Loucy (cell line): ENCODE measurements at regions not wholly inside any gene's neighbourhood (a gene's known extent, or its start where the extent isn't known, plus 50 kb on each side); places are given as distances from the start of the nearest gene placed in this dataset.

ENCODE experiments used
- H2AFZ ChIP-seq: fragments of 200-600 bp; sonication (generic); 2 replicates; pipeline ENCODE4 v1.6.0; 2016; ENCODE audit warnings: antibody characterized with exemption, mild to moderate bottlenecking, low read length, moderate library complexity
- H3F3A ChIP-seq: fragments of 200-600 bp; 2 replicates; pipeline ENCODE4 v1.6.0; 2016; ENCODE audit warnings: antibody characterized with exemption, low read depth, mild to moderate bottlenecking
- H3K27me3 ChIP-seq: fragments of 200-600 bp; sonication (generic); 2 replicates; pipeline ENCODE4 v1.6.1; 2014; ENCODE audit warnings: low read length, mild to moderate bottlenecking; ENCODE audit not compliant: insufficient read depth, poor library complexity, severe bottlenecking
- H3K36me3 ChIP-seq: fragments of 200-600 bp; sonication (generic); 2 replicates; pipeline ENCODE4 v1.6.1; 2016; ENCODE audit warnings: low read length; ENCODE audit not compliant: insufficient read depth
- H3K4me1 ChIP-seq: fragments of 200-600 bp; sonication (generic); 2 replicates; pipeline ENCODE4 v1.5.1; 2014; ENCODE audit warnings: low read length, mild to moderate bottlenecking; ENCODE audit not compliant: insufficient read depth, poor library complexity, severe bottlenecking
- H3K4me2 ChIP-seq: fragments of 200-600 bp; sonication (generic); 2 replicates; pipeline ENCODE4 v1.6.0; 2014; ENCODE audit warnings: antibody characterized with exemption, low read length, low read depth, mild to moderate bottlenecking; ENCODE audit not compliant: poor library complexity, severe bottlenecking
- H3K4me3 ChIP-seq: fragments of 200-600 bp; sonication (generic); 2 replicates; pipeline ENCODE4 v1.5.1; 2014; ENCODE audit warnings: low read length, mild to moderate bottlenecking, mixed read lengths; ENCODE audit not compliant: poor library complexity, severe bottlenecking
- H3K79me2 ChIP-seq: fragments of 200-600 bp; sonication (generic); 2 replicates; pipeline ENCODE4 v1.6.1; 2014; ENCODE audit warnings: low read length; ENCODE audit not compliant: insufficient read depth
- H3K9ac ChIP-seq: fragments of 200-600 bp; sonication (generic); 2 replicates; pipeline ENCODE4 v1.6.0; 2014; ENCODE audit warnings: mild to moderate bottlenecking, low read depth, low read length, moderate library complexity; ENCODE audit not compliant: poor library complexity, severe bottlenecking
- H3K9me2 ChIP-seq: fragments of 200-600 bp; sonication (generic); replicated peaks from 2 replicates; pipeline ENCODE4 v1.6.1; 2016; ENCODE audit warnings: low read depth, low read length, mixed read lengths
- H3K9me3 ChIP-seq: fragments of 200-600 bp; sonication (generic); 2 replicates; pipeline ENCODE4 v1.6.1; 2014; ENCODE audit warnings: mild to moderate bottlenecking, antibody characterized with exemption, low read length, low read depth; ENCODE audit not compliant: insufficient read depth
- H4K20me1 ChIP-seq: fragments of 200-600 bp; sonication (generic); 2 replicates; pipeline ENCODE4 v1.6.0; 2014; ENCODE audit warnings: antibody characterized with exemption, low read length, mild to moderate bottlenecking; ENCODE audit not compliant: insufficient read depth, poor library complexity, severe bottlenecking
- CTCF ChIP-seq: fragments of 200-600 bp; sonication (generic); conservative IDR thresholded peaks from 2 replicates; pipeline ENCODE4 v1.5.1; 2014; ENCODE audit warnings: mild to moderate bottlenecking, antibody characterized with exemption, low read length
- EZH2phosphoT487 ChIP-seq: fragments of 200-600 bp; IDR thresholded peaks from 2 replicates; pipeline ENCODE4 v1.6.1; 2018; ENCODE audit warnings: antibody characterized with exemption, mild to moderate bottlenecking, moderate library complexity, borderline replicate concordance

GRCh38 chr13:28552288-28552687 is 57.4 kb upstream of the FLT1 start:
- no peaks in the 10 kb centered on the region for H3K9me2 ChIP-seq
- no peak overlapping the region for H2AFZ ChIP-seq
- H3K9me3 ChIP-seq: no peaks in the 10 kb centered on the region
- no peak overlapping the region for H3K4me3 ChIP-seq
- H3F3A ChIP-seq: no peaks in the 10 kb centered on the region
- no peak overlapping the region for H3K9ac ChIP-seq
- no peaks in the 10 kb centered on the region for H3K27me3 ChIP-seq
- no peaks in the 10 kb centered on the region for H4K20me1 ChIP-seq
- H3K4me2 ChIP-seq: no peak overlapping the region
- no peak for TF ChIP-seq EZH2phosphoT487
- no peak for TF ChIP-seq CTCF
- no peaks in the 10 kb centered on the region for H3K79me2 ChIP-seq
- H3K4me1 ChIP-seq: no peaks in the 10 kb centered on the region
- H3K36me3 ChIP-seq: no peaks in the 10 kb centered on the region

GRCh38 chr13:28551498-28551895 is 56.6 kb upstream of the FLT1 start:
- no peaks in the 10 kb centered on the region for H3K79me2 ChIP-seq
- no peaks in the 10 kb centered on the region for H3K9me2 ChIP-seq
- no peak for TF ChIP-seq CTCF
- no peaks in the 10 kb centered on the region for H3K4me1 ChIP-seq
- H2AFZ ChIP-seq: no peak overlapping the region
- no peaks in the 10 kb centered on the region for H3K27me3 ChIP-seq
- no peaks in the 10 kb centered on the region for H3F3A ChIP-seq
- H3K4me3 ChIP-seq: no peak overlapping the region
- H3K4me2 ChIP-seq: no peak overlapping the region
- H3K9me3 ChIP-seq: no peaks in the 10 kb centered on the region
- H3K9ac ChIP-seq: no peak overlapping the region
- no peaks in the 10 kb centered on the region for H4K20me1 ChIP-seq
- no peaks in the 10 kb centered on the region for H3K36me3 ChIP-seq

GRCh38 chr13:28550721-28551497 is 56.0 kb upstream of the FLT1 start:
- Histone ChIP-seq H3F3A (no peaks in the 10 kb centered on the region), H3K4me2 (no peak overlapping the region), H3K79me2 (no peaks in the 10 kb centered on the region), H3K27me3 (no peaks in the 10 kb centered on the region), H3K9me2 (no peaks in the 10 kb centered on the region), H3K9ac (no peak overlapping the region), H3K36me3 (no peaks in the 10 kb centered on the region), H4K20me1 (no peaks in the 10 kb centered on the region), H2AFZ (no peak overlapping the region), H3K9me3 (no peaks in the 10 kb centered on the region), H3K4me3 (no peak overlapping the region), H3K4me1 (no peaks in the 10 kb centered on the region)
- TF ChIP-seq CTCF (no peak), EZH2phosphoT487 (no peak)
